ENCODE measurements at regions not wholly inside any gene's neighbourhood (a gene's known extent, or its start where the extent isn't known, plus 50 kb on each side); places are given as distances from the start of the nearest gene placed in this dataset.

- no peaks in the 10 kb centered on the region for H4K20me1 ChIP-seq (ENCODE audit: control insufficient read depth, insufficient read depth)
- FAIRE-seq: no peak
- no peaks in the 10 kb centered on the region for H3K36me3 ChIP-seq (ENCODE audit: control insufficient read depth in 2 of 2, insufficient read depth in 2 of 2, low read length in 1 of 2)
- SMC1A ChIA-PET (ENCODE audit: uncharacterized antibody, unreplicated experiment): no interaction called here
- in situ Hi-C loops (cut with MboI) (no loop called here), intact Hi-C loops (cut with micrococcal nuclease; ENCODE audit: unreplicated experiment) (no loop called here)
- CTCF ChIA-PET: interaction anchor here (1.0 to 1.5 kb wide), 2 partner anchors 28 to 38 kb away, joined by 3 read pairs; no protein-coding TSS in a partner anchor
- no peak overlapping the region for H3K9ac ChIP-seq (ENCODE audit: control insufficient read depth, insufficient read depth, low read length)
- no peaks in the 10 kb centered on the region; a peak in 1 of 4 replicates for H3K27me3 ChIP-seq (replicated peaks in 1 of 2; ENCODE audit: control insufficient read depth in 2 of 2, insufficient read depth in 2 of 2, low read length in 1 of 2)
- no peaks in the 10 kb centered on the region for H3K79me2 ChIP-seq (ENCODE audit: control insufficient read depth, insufficient read depth, low read length)
- no peak overlapping the region for H3K4me3 ChIP-seq
- POLR2A ChIA-PET: no interaction called here
- no peak overlapping the region for H3K4me2 ChIP-seq (ENCODE audit: control insufficient read depth, insufficient read depth)
- no peak overlapping the region for H2AFZ ChIP-seq (ENCODE audit: control insufficient read depth, low read depth, low read length)
- 64% methylated on average over 1 of the region's 1 CpG for WGBS (ENCODE audit: insufficient coverage, insufficient replicate concordance, low lambda C conversion rate, missing lambda C conversion rate)
- no peak for DNase-seq (ENCODE audit: low read depth, low spot score)
- TF ChIP-seq BCLAF1 (IDR thresholded peaks at IDR 0.05) (no peak), KAT2A (conservative IDR thresholded peaks at IDR 0.05; ENCODE audit: control insufficient read depth, low read depth, low read length) (no peak), ETV6 (conservative IDR thresholded peaks at IDR 0.05 in 1 of 2, IDR thresholded peaks at IDR 0.05 in 1 of 2; ENCODE audit: borderline replicate concordance in 1 of 2, low read depth in 1 of 2) (no peak), POLR2AphosphoS5 (IDR thresholded peaks at IDR 0.05; ENCODE audit: low read length) (no peak), RBBP5 (conservative IDR thresholded peaks at IDR 0.05) (no peak), IKZF1 (conservative IDR thresholded peaks at IDR 0.05) (no peak), EZH2 (IDR thresholded peaks at IDR 0.05; ENCODE audit: borderline replicate concordance, control insufficient read depth, low read depth, low read length) (no peak), EGR1 (IDR thresholded peaks at IDR 0.05; ENCODE audit: borderline replicate concordance in 1 of 2, low read depth in 2 of 2, low read length in 2 of 2) (no peak), SUPT20H (IDR thresholded peaks at IDR 0.05; ENCODE audit: borderline replicate concordance, control insufficient read depth, low read depth, low read length) (no peak), FOS (IDR thresholded peaks at IDR 0.05; ENCODE audit: borderline replicate concordance, extremely low read depth, insufficient read length) (no peak), IRF3 (IDR thresholded peaks at IDR 0.05) (no peak), WRNIP1 (IDR thresholded peaks at IDR 0.05; ENCODE audit: borderline replicate concordance, low read depth, low read length) (no peak), TBL1XR1 (IDR thresholded peaks at IDR 0.05; ENCODE audit: low read depth, low read length) (no peak), CBX3 (IDR thresholded peaks at IDR 0.05; ENCODE audit: borderline replicate concordance, low read depth) (no peak), RCOR1 (conservative IDR thresholded peaks at IDR 0.05; ENCODE audit: low read depth, low read length) (no peak), TCF12 (IDR thresholded peaks at IDR 0.05; ENCODE audit: low read depth, low read length) (no peak), RB1 (IDR thresholded peaks at IDR 0.05; ENCODE audit: borderline replicate concordance) (no peak)
- TF ChIP-seq, protein P1, sequence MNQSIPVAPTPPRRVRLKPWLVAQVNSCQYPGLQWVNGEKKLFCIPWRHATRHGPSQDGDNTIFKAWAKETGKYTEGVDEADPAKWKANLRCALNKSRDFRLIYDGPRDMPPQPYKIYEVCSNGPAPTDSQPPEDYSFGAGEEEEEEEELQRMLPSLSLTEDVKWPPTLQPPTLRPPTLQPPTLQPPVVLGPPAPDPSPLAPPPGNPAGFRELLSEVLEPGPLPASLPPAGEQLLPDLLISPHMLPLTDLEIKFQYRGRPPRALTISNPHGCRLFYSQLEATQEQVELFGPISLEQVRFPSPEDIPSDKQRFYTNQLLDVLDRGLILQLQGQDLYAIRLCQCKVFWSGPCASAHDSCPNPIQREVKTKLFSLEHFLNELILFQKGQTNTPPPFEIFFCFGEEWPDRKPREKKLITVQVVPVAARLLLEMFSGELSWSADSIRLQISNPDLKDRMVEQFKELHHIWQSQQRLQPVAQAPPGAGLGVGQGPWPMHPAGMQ (IDR thresholded peaks at IDR 0.05; ENCODE audit: borderline replicate concordance): no peak
- H3K4me1 ChIP-seq (ENCODE audit: control insufficient read depth, insufficient read depth, low read length): no peaks in the 10 kb centered on the region
- BruUV-seq (replicated peaks): no TSS peak
- H3K27ac ChIP-seq (ENCODE audit: control insufficient read depth, insufficient read depth): no peak overlapping the region
- no peaks in the 10 kb centered on the region for H3K9me3 ChIP-seq (replicated peaks; ENCODE audit: control insufficient read depth, insufficient read depth, low read length)
- ATAC-seq: no peak
- RAD21 ChIA-PET (ENCODE audit: unreplicated experiment): interaction anchor here (1.0 kb wide), 1 partner anchor 10 kb away, joined by 3 read pairs; no protein-coding TSS in a partner anchor
Observed at GRCh38 chr2:41727711-41728110, 320.1 kb upstream of the PKDCC start.

All from GM12878 (cell line).